ENCODE measurements at regions not wholly inside any gene's neighbourhood (a gene's known extent, or its start where the extent isn't known, plus 50 kb on each side); places are given as distances from the start of the nearest gene placed in this dataset.

GRCh38 chr2:66925128-66925527 lies 472.0 kb upstream of the ETAA1 start:
- no peak overlapping the region for H3K4me3 ChIP-seq (ENCODE audit: low read depth, low read length)
- TF ChIP-seq CTCF (conservative IDR thresholded peaks at IDR 0.05; ENCODE audit: low read depth, low read length), result no peak
- DNase-seq (ENCODE audit: low read depth), result no peak

DNA sequence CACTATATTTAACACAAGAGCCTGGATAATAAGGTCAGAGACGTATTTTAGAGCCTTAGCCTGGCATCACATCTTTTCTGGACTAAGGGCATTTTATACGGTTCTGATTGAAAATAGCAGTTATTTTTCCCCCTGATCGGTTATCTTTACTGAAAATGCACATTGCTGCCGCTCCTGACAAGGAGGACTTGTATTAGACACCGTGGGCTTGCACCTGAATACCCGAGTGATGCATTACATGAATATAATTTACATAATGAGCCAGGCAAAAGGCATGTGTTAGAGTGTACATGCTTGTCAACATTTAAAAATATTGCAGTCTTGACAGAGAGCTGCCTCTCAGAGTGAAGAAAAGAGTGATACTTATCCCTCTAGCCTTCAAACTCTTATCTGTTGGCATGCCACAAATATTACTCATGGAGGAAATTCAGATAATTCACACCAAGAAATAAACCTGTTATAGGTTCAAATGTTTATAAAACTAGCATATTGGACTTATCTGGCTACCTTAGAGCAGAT lies 470.5 kb upstream of the ETAA1 start:
- H3K4me3 ChIP-seq (ENCODE audit: low read depth, low read length), result no peak overlapping the region
- DNase-seq (ENCODE audit: low read depth), result no peak
- no peak for TF ChIP-seq CTCF (conservative IDR thresholded peaks at IDR 0.05; ENCODE audit: low read depth, low read length)

DNA sequence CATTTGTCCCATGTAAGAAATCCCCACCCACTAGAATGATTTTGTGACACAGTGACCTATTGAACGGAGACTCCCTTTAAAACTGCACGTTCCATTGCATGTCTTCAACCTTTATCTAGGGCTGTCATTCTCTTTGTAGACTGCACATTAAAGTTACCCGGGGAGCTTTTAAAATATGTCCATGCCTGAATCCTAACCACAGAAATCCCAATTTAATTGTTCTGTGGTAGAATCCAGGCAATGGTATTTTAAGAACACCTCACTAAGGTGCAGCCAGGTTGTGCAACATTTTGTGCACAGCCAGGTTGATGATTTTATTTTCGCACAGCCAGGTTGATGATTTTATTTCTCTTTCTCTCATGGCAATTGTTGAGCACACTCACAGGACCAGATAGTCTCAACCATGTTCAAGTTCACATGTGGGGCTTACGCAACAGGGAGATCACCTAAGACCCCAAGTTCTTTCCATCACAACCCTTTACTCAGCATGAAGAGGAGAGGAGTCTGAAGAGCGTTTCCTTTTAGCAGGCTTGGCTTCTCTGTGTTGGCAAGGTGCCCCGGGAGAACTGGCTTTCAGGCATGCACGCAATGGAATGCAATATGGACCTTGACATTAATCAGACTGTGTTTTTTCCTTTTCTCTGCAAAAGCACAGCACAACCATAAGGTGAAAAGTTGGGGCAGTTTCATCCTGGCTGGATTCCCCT lies 467.3 kb upstream of the ETAA1 start:
- peak; percentile 2 for DNase-seq (ENCODE audit: low read depth)
- no peak overlapping the region for H3K4me3 ChIP-seq (ENCODE audit: low read depth, low read length)
- no peak for TF ChIP-seq CTCF (conservative IDR thresholded peaks at IDR 0.05; ENCODE audit: low read depth, low read length)

GRCh38 chr2:66930339-66931220 lies 466.6 kb upstream of the ETAA1 start:
- H3K4me3 ChIP-seq (ENCODE audit: low read depth, low read length), result no peak overlapping the region
- DNase-seq (ENCODE audit: low read depth), result no peak
- TF ChIP-seq CTCF (conservative IDR thresholded peaks at IDR 0.05; ENCODE audit: low read depth, low read length), result no peak

- TF ChIP-seq CTCF (conservative IDR thresholded peaks at IDR 0.05; ENCODE audit: low read depth, low read length), result no peak
- no peak for DNase-seq (ENCODE audit: low read depth)
- no peak overlapping the region for H3K4me3 ChIP-seq (ENCODE audit: low read depth, low read length)
Measured at GRCh38 chr2:66938471-66938967, 458.6 kb upstream of the ETAA1 start.

DNA sequence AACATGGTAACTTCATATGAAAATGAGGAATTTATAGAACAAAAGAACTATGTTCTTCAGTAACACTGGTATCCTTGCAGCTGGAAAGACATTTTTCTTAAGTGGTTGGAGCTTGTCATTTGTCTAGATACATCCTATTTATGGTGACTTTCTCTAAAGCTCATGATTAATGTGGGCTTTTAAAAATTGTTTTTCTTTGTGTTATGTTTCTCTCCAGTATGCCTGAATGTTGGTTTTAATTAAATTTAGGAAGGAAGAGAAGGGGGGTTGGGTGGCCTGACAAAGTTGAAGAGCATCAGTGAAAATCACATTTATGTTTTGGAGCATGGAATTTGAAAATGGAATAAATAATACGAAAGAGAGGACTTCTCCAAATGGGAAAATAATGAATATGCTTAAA lies 457.1 kb upstream of the ETAA1 start:
- H3K4me3 ChIP-seq (ENCODE audit: low read depth, low read length), result no peak overlapping the region
- no peak for DNase-seq (ENCODE audit: low read depth)
- TF ChIP-seq CTCF (conservative IDR thresholded peaks at IDR 0.05; ENCODE audit: low read depth, low read length), result no peak
